CD4-positive, CD25-positive, alpha-beta regulatory T cell (primary cell): ENCODE measurements at regions not wholly inside any gene's neighbourhood (a gene's known extent, or its start where the extent isn't known, plus 50 kb on each side); places are given as distances from the start of the nearest gene placed in this dataset.

Experiments
- ATAC-seq, 2 donors: fragments of 150-1000 bp; cut with Tn5 transposase; one replicate each; pipeline ENCODE4 v1.10.0; 2021; ENCODE audit warnings: low read depth in 2 of 2, moderate number of reproducible peaks in 2 of 2, moderate library complexity in 1 of 2
- DNase-seq, 3 donors: peaks; one replicate each; pipeline versions ENCODE4 v3.0.0 to v3.0.0-alpha.2; 2012 to 2022; ENCODE audit warnings: mixed read lengths in 1 of 3
- H3K27ac ChIP-seq: one replicate; pipeline ENCODE4 v1.7.0; 2013; ENCODE audit warnings: mild to moderate bottlenecking, low read length; ENCODE audit not compliant: insufficient read depth, poor library complexity, severe bottlenecking
- H3K27me3 ChIP-seq: one replicate; pipeline ENCODE4 v1.7.0; 2013; ENCODE audit warnings: low read length; ENCODE audit not compliant: control insufficient read depth, insufficient read depth
- H3K36me3 ChIP-seq: one replicate; pipeline ENCODE4 v1.7.0; 2013; ENCODE audit warnings: mild to moderate bottlenecking, low read length, moderate library complexity; ENCODE audit not compliant: control insufficient read depth, insufficient read depth
- H3K4me1 ChIP-seq: 2 replicates; pipeline ENCODE4 v1.7.0; 2013; ENCODE audit warnings: mild to moderate bottlenecking, low read length; ENCODE audit not compliant: insufficient read depth, control insufficient read depth, poor library complexity, severe bottlenecking
- H3K4me3 ChIP-seq: one replicate; pipeline ENCODE4 v1.7.0; 2013; ENCODE audit warnings: low read depth, mild to moderate bottlenecking, low read length, moderate library complexity
- H3K9me3 ChIP-seq, 2 experiments: 1 replicate in 1 of 2; 2 replicates in 1 of 2; pipeline ENCODE4 v1.7.0; 2013; ENCODE audit warnings: low read length in 2 of 2, mild to moderate bottlenecking in 1 of 2, moderate library complexity in 1 of 2; ENCODE audit not compliant: control insufficient read depth in 2 of 2
- H3K27ac Mint-ChIP-seq, 3 donors: one replicate each; pipeline ENCODE4 v1.8.0; 2020 to 2022; ENCODE audit warnings: mild to moderate bottlenecking in 3 of 3, mixed read lengths in 3 of 3, moderate library complexity in 2 of 3
- H3K27me3 Mint-ChIP-seq: one replicate; pipeline ENCODE4 v1.8.0; 2022; ENCODE audit warnings: mild to moderate bottlenecking, mixed read lengths
- H3K36me3 Mint-ChIP-seq: one replicate; pipeline ENCODE4 v1.8.0; 2020; ENCODE audit warnings: mixed read lengths
- H3K4me1 Mint-ChIP-seq, 4 donors: one replicate each; pipeline ENCODE4 v1.8.0; 2020 to 2022; ENCODE audit warnings: mixed read lengths in 4 of 4, mild to moderate bottlenecking in 1 of 4
- H3K4me3 Mint-ChIP-seq, 4 donors: one replicate each; pipeline ENCODE4 v1.8.0; 2020 to 2022; ENCODE audit warnings: mild to moderate bottlenecking in 4 of 4, mixed read lengths in 4 of 4, moderate library complexity in 3 of 4
- H3K9me3 Mint-ChIP-seq, 7 donors: one replicate each; pipeline ENCODE4 v1.8.0; 2020 to 2022; ENCODE audit warnings: mixed read lengths in 7 of 7, mild to moderate bottlenecking in 3 of 7, moderate library complexity in 2 of 7

DNA sequence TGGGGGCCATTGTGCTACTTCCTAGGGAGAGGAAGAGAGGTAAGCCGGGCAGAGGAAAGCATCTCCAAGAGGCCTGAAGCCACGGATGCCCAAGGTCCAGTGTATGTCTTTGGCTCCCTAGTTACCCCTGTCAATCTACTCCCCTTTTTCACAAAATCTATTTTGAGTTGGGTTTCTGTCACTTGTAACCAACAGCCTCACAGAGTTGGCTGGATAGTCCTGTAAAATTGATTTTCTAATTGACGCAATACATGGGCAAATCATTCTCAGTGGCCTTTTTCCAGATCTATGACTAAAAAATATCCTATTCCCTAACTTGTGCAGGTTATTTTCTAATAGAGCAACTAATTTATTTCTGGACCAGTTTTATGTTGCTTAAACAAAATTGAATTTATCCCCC, 168.4 kb downstream of the IRS1 start:
- H3K9me3 ChIP-seq = no peaks in the 10 kb centered on the region
- H3K27ac ChIP-seq = no peak overlapping the region
- no peaks in the 10 kb centered on the region for H3K36me3 Mint-ChIP-seq
- no peaks in the 10 kb centered on the region for H3K4me1 ChIP-seq
- no peaks in the 10 kb centered on the region for H3K27me3 ChIP-seq
- no peaks in the 10 kb centered on the region for H3K27me3 Mint-ChIP-seq
- H3K4me3 Mint-ChIP-seq = no peak overlapping the region
- ATAC-seq (no peak), DNase-seq (no peak)
- H3K4me1 Mint-ChIP-seq = no peaks in the 10 kb centered on the region
- no peaks in the 10 kb centered on the region for H3K36me3 ChIP-seq
- H3K27ac Mint-ChIP-seq = no peak overlapping the region
- H3K4me3 ChIP-seq = no peak overlapping the region
- peaks cover 0 to 3% (median 0%) of the 10 kb centered on the region in 7 donors for H3K9me3 Mint-ChIP-seq

DNA sequence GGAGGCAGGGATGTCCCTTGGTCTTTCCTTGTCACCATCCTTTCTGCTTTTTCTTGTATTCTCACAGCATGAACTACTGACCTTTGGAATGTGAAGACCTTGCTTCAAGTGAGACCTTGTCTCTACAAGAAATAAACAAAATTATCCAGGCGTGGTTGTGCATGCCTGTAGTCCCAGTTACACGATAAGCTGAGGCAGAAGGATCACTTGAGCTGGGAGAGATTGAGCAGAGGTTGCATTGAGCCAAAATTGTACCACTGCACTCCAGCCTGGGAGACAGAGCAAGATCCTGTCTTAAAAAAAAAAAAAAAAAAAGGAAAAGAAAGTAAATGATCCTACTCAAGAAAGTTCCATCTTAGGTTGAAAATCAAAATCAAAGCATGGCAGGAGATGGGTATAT, 173.7 kb downstream of the IRS1 start:
- H3K4me1 Mint-ChIP-seq = no peaks in the 10 kb centered on the region
- H3K27ac Mint-ChIP-seq = no peak overlapping the region
- peaks cover 0 to 3% (median 0%) of the 10 kb centered on the region in 7 donors for H3K9me3 Mint-ChIP-seq
- Histone ChIP-seq H3K36me3 (no peaks in the 10 kb centered on the region), H3K9me3 (no peaks in the 10 kb centered on the region), H3K27ac (no peak overlapping the region), H3K27me3 (no peaks in the 10 kb centered on the region), H3K4me1 (no peaks in the 10 kb centered on the region), H3K4me3 (no peak overlapping the region)
- peaks cover 4% of the 10 kb centered on the region for H3K27me3 Mint-ChIP-seq
- ATAC-seq = no peak
- no peak for DNase-seq
- H3K4me3 Mint-ChIP-seq = no peak overlapping the region
- no peaks in the 10 kb centered on the region for H3K36me3 Mint-ChIP-seq

DNA sequence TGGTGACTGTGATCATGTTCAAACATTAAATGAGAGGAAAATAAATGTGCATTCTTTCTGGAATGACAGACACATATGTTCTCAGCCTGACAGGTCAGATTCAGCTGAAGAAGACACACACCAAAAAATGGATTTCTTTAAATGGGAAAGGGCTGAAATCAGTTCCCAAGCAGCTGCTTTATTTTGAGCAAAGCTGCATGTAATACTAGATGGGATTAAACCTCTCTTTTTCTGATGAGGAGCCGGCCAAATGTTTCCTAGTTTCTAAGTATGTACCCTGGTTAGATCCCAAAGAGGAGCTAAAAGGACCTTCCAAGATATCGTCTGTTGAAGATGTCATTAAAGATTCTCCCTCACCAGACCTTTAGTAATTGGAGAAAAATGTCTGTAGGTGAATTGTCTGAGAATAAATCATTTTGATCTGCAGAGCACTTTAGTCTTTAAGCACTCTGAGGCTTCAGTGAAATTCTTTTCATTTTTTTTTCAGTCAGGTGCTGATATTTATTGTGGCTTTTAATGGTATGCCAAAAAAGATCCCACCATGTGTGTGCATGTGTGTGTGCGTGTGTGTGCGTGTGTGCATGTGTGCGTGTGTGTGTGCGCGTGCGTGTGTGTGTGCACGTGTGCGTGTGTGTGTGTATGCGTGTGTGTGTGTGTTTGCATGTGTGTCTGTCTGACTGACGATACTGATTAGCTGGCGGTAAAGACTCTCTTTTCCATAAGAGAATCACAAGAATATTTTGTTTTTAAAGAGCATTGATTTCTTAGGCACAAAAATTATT, 175.8 kb downstream of the IRS1 start:
- Mint-ChIP-seq H3K36me3 (no peaks in the 10 kb centered on the region), H3K4me1 (no peaks in the 10 kb centered on the region), H3K27ac (no peak overlapping the region), H3K4me3 (no peak overlapping the region), H3K27me3 (peaks cover 4% of the 10 kb centered on the region), H3K9me3 (peaks cover 0 to 3% (median 0%) of the 10 kb centered on the region in 7 donors)
- H3K27ac ChIP-seq = no peak overlapping the region
- no peaks in the 10 kb centered on the region for H3K9me3 ChIP-seq
- H3K4me1 ChIP-seq = no peaks in the 10 kb centered on the region
- H3K36me3 ChIP-seq = no peaks in the 10 kb centered on the region
- DNase-seq (no peak), ATAC-seq (no peak)
- H3K4me3 ChIP-seq = no peak overlapping the region
- no peaks in the 10 kb centered on the region for H3K27me3 ChIP-seq

DNA sequence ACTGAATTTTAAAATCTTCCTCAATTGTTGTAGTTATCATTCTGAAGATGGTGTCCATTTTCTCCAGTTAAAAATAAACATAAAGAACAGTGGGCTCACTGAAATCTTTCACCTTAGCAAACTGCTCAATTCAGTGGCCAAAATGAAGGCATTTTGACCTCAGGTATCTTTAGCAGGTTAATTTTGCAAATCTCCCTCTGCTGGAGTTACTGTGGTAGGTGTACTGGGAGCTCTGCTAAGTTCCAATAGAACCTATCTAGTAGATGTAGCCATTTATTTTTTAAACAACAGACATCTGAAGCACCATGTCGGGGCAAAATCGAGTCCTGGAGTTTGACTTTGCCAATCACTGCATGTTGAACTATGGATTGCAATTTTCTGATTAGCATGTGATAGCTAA, 177.1 kb downstream of the IRS1 start:
- Histone ChIP-seq H3K4me1 (no peaks in the 10 kb centered on the region), H3K27ac (no peak overlapping the region), H3K27me3 (no peaks in the 10 kb centered on the region), H3K36me3 (no peaks in the 10 kb centered on the region), H3K4me3 (no peak overlapping the region), H3K9me3 (no peaks in the 10 kb centered on the region)
- peaks cover 4% of the 10 kb centered on the region for H3K27me3 Mint-ChIP-seq
- H3K4me1 Mint-ChIP-seq = no peaks in the 10 kb centered on the region
- H3K27ac Mint-ChIP-seq = no peak overlapping the region
- DNase-seq = no peak
- no peak overlapping the region for H3K4me3 Mint-ChIP-seq
- peaks cover 0 to 3% (median 0%) of the 10 kb centered on the region in 7 donors for H3K9me3 Mint-ChIP-seq
- H3K36me3 Mint-ChIP-seq = no peaks in the 10 kb centered on the region
- ATAC-seq = no peak

DNA sequence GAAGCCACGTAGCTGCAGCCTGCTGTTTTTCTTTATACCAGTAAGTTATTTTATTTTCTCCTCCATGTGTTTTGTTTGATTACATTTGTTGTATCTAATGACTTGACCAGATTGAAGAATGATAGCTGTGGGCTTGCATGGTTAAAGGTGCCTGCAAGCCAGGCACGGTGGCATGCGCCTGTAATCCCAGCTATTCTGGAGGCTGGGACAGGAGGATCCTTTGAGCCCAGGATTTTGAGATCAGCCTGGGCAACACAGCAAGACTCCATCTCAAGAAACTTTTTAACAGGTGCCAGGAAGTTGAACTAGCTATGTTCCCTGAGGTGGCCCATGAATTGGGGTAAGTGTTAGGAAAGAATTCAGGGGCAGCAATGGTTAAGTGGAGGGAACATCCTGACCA, 179.4 kb downstream of the IRS1 start:
- Histone ChIP-seq H3K36me3 (no peaks in the 10 kb centered on the region), H3K9me3 (no peaks in the 10 kb centered on the region), H3K4me1 (no peaks in the 10 kb centered on the region), H3K27ac (no peak overlapping the region), H3K27me3 (no peaks in the 10 kb centered on the region), H3K4me3 (no peak overlapping the region)
- H3K36me3 Mint-ChIP-seq = no peaks in the 10 kb centered on the region
- no peaks in the 10 kb centered on the region for H3K4me1 Mint-ChIP-seq
- ATAC-seq (no peak), DNase-seq (no peak)
- H3K9me3 Mint-ChIP-seq = peaks cover 0 to 3% (median 0%) of the 10 kb centered on the region in 7 donors
- no peak overlapping the region for H3K4me3 Mint-ChIP-seq
- H3K27ac Mint-ChIP-seq = no peak overlapping the region
- no peaks in the 10 kb centered on the region for H3K27me3 Mint-ChIP-seq

DNA sequence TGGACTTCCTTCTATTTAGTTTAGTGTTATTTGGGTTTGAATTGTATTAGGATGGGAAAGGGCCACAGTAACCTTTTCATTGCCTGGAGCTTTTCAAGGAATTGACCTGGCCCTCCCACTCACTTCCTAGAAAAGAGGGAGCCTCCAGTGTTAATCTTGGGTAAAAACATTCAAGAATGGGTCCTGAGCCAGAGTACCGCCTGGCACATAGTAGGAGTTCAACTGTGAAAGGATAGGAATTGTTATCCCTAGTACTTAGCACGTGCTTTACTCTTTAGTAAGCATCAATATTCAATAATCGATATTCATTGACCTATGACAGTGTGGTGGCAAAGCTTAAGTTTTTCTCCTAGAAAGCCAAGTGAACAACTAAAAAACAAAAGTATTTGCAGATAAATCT, 179.9 kb downstream of the IRS1 start:
- no peak overlapping the region for H3K27ac Mint-ChIP-seq
- H3K4me3 Mint-ChIP-seq = no peak overlapping the region
- Histone ChIP-seq H3K36me3 (no peaks in the 10 kb centered on the region), H3K27me3 (no peaks in the 10 kb centered on the region), H3K4me1 (no peaks in the 10 kb centered on the region), H3K27ac (no peak overlapping the region), H3K4me3 (no peak overlapping the region), H3K9me3 (no peaks in the 10 kb centered on the region)
- ATAC-seq (no peak), DNase-seq (no peak)
- peaks cover 0 to 3% (median 0%) of the 10 kb centered on the region in 7 donors for H3K9me3 Mint-ChIP-seq
- no peaks in the 10 kb centered on the region for H3K36me3 Mint-ChIP-seq
- H3K27me3 Mint-ChIP-seq = no peaks in the 10 kb centered on the region
- no peaks in the 10 kb centered on the region for H3K4me1 Mint-ChIP-seq

DNA sequence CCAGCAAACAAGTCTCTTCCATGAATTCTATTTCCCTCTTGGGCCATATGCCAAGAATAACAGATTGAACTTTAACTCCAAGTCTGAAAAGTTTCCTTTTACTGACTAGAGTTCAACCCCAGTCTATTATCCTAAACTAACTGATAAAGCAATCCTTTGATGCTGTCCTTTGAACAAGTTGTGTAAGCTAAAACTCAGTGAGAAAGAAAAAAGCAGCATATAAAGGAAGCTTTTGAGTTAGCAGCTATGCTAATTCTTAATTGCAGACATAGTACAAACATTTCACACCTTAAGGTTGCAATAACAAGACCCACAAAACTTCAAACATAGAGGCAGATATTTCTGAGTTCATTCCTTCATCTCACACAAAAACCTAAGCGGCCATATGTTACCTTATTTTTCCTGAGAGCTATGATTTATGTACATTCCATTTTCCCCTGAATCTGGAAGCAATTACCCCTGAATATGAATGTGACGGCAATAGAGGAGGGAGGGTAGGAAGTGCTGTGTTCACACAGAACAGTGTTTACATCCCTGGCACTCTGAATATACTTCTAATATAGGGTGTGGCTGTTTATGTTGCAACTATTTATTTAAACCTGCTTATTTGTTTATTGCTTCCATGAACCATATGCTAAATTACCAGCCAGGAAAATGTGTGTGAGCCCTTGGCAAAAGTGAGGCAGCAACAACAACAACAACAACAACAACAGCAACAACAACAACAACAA, 180.6 kb downstream of the IRS1 start:
- H3K9me3 Mint-ChIP-seq = peaks cover 0 to 3% (median 0%) of the 10 kb centered on the region in 7 donors
- H3K4me1 Mint-ChIP-seq = no peaks in the 10 kb centered on the region

DNA sequence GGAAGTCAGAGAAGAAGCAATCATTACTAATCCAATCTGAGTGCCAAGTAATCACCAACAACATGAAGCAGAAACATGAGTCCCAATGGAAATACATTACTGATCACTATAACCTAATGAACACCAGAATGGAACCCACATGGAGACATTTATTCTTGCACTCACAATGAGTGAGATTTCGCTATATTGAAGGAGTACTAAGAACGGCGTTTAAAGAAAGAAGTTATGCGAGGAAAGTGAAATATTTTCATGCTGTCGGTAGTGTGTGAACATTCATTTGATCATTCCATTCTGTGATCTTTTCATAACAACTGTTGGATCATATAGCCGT, 181.1 kb downstream of the IRS1 start:
- Histone ChIP-seq H3K4me1 (no peaks in the 10 kb centered on the region), H3K9me3 (no peaks in the 10 kb centered on the region), H3K27me3 (no peaks in the 10 kb centered on the region), H3K27ac (no peak overlapping the region), H3K36me3 (no peaks in the 10 kb centered on the region), H3K4me3 (no peak overlapping the region)
- no peak overlapping the region for H3K4me3 Mint-ChIP-seq
- no peak for ATAC-seq
- H3K27ac Mint-ChIP-seq = no peak overlapping the region
- peaks cover 0 to 3% (median 0%) of the 10 kb centered on the region in 7 donors for H3K9me3 Mint-ChIP-seq
- no peaks in the 10 kb centered on the region for H3K36me3 Mint-ChIP-seq
- no peaks in the 10 kb centered on the region for H3K4me1 Mint-ChIP-seq
- DNase-seq = no peak
- H3K27me3 Mint-ChIP-seq = no peaks in the 10 kb centered on the region

More for the DNA sequence above, 180.6 kb downstream of the IRS1 start:
- Histone ChIP-seq H3K27ac (no peak overlapping the region), H3K4me3 (no peak overlapping the region), H3K27me3 (no peaks in the 10 kb centered on the region), H3K9me3 (no peaks in the 10 kb centered on the region), H3K36me3 (no peaks in the 10 kb centered on the region), H3K4me1 (no peaks in the 10 kb centered on the region)
- DNase-seq (no peak), ATAC-seq (no peak)
- H3K27ac Mint-ChIP-seq = no peak overlapping the region
- no peaks in the 10 kb centered on the region for H3K27me3 Mint-ChIP-seq
- no peak overlapping the region for H3K4me3 Mint-ChIP-seq
- no peaks in the 10 kb centered on the region for H3K36me3 Mint-ChIP-seq
